Activated CD8-positive, alpha-beta T cell treated with anti-CD3 and anti-CD28 coated beads for 36 hours (primary cell): ENCODE measurements at regions not wholly inside any gene's neighbourhood (a gene's known extent, or its start where the extent isn't known, plus 50 kb on each side); places are given as distances from the start of the nearest gene placed in this dataset.

Experiments used
- ATAC-seq: fragments of 200-7000 bp; cut with Tn5 transposase; one replicate; pipeline ENCODE4 v1.10.0; 2021; ENCODE audit warnings: mild to moderate bottlenecking, moderate library complexity
- CTCF ChIA-PET: fragments of 350-600 bp; sonication (Branson Sonifier 250); formaldehyde crosslinking; loops from one replicate; lab custom pipeline; 2021; ENCODE audit warnings: antibody characterized with exemption; lab: Charles Lee
- POLR2A ChIA-PET: fragments of 350-600 bp; sonication (Branson Sonifier 250); formaldehyde crosslinking; loops from one replicate; lab custom pipeline; 2021; ENCODE audit warnings: antibody characterized with exemption; lab: Charles Lee
- DNase-seq: peaks from one replicate; pipeline ENCODE4 v3.0.0-alpha.2; 2020
- H3K27ac Mint-ChIP-seq: one replicate; pipeline ENCODE4 v1.8.0; 2021; ENCODE audit warnings: mild to moderate bottlenecking, mixed read lengths
- H3K27me3 Mint-ChIP-seq: one replicate; pipeline ENCODE4 v1.8.0; 2021; ENCODE audit warnings: mixed read lengths
- H3K36me3 Mint-ChIP-seq: one replicate; pipeline ENCODE4 v1.8.0; 2021; ENCODE audit warnings: low read depth, mixed read lengths
- H3K4me1 Mint-ChIP-seq: one replicate; pipeline ENCODE4 v1.8.0; 2021; ENCODE audit warnings: low read depth, mixed read lengths
- H3K4me3 Mint-ChIP-seq: one replicate; pipeline ENCODE4 v1.8.0; 2021; ENCODE audit warnings: mild to moderate bottlenecking, moderate library complexity, mixed read lengths
- H3K9me3 Mint-ChIP-seq: one replicate; pipeline ENCODE4 v1.8.0; 2021; ENCODE audit warnings: mixed read lengths
- CTCF ChIP-seq: fragments of 200-600 bp; IDR thresholded peaks from one replicate; pipeline ENCODE4 v1.8.0; 2022; ENCODE audit warnings: antibody characterized with exemption, mild to moderate bottlenecking
- intact Hi-C: fragments of 100-400 bp; cut with micrococcal nuclease; formaldehyde crosslinking; loops from one replicate; pipeline ENCODE4 v1.10.0; 2022

GRCh38 chr6:40077736-40078135 lies 143.5 kb upstream of the MOCS1 start:
- CTCF ChIA-PET, result no interaction called here
- Mint-ChIP-seq H3K36me3 (no peaks in the 10 kb centered on the region), H3K4me1 (no peaks in the 10 kb centered on the region), H3K27me3 (peaks cover 11% of the 10 kb centered on the region), H3K4me3 (no peak overlapping the region), H3K9me3 (no peaks in the 10 kb centered on the region), H3K27ac (no peak overlapping the region)
- POLR2A ChIA-PET, result no interaction called here
- no peak for TF ChIP-seq CTCF
- DNase-seq (no peak), ATAC-seq (no peak)
- intact Hi-C loops, result no loop called here

- intact Hi-C loops, result no loop called here
- Mint-ChIP-seq H3K36me3 (no peaks in the 10 kb centered on the region), H3K4me3 (no peak overlapping the region), H3K4me1 (no peaks in the 10 kb centered on the region), H3K27ac (no peak overlapping the region), H3K9me3 (no peaks in the 10 kb centered on the region), H3K27me3 (peaks cover 11% of the 10 kb centered on the region)
- ATAC-seq (no peak), DNase-seq (no peak)
- ChIA-PET CTCF (no interaction called here), POLR2A (no interaction called here)
- TF ChIP-seq CTCF, result no peak
These were observed 143.1 kb upstream of the MOCS1 start for GRCh38 chr6:40077315-40077714.

GRCh38 chr6:40075056-40075590 lies 140.9 kb upstream of the MOCS1 start:
- TF ChIP-seq CTCF, result no peak
- Mint-ChIP-seq H3K27me3 (peaks cover 13% of the 10 kb centered on the region), H3K27ac (no peak overlapping the region), H3K4me3 (no peak overlapping the region), H3K9me3 (no peaks in the 10 kb centered on the region), H3K4me1 (no peaks in the 10 kb centered on the region), H3K36me3 (no peaks in the 10 kb centered on the region)
- DNase-seq (no peak), ATAC-seq (no peak)
- POLR2A ChIA-PET, result no interaction called here
- intact Hi-C loops, result no loop called here
- CTCF ChIA-PET, result no interaction called here

GRCh38 chr6:40074306-40075055 lies 140.2 kb upstream of the MOCS1 start:
- CTCF ChIA-PET, result no interaction called here

More at GRCh38 chr6:40074306-40075055, 140.2 kb upstream of the MOCS1 start:
- H3K9me3 Mint-ChIP-seq, result no peaks in the 10 kb centered on the region
- TF ChIP-seq CTCF, result no peak
- no peak overlapping the region for H3K4me3 Mint-ChIP-seq
- H3K36me3 Mint-ChIP-seq, result no peaks in the 10 kb centered on the region
- H3K27ac Mint-ChIP-seq, result no peak overlapping the region
- no peak for DNase-seq
- H3K27me3 Mint-ChIP-seq, result peaks cover 13% of the 10 kb centered on the region
- POLR2A ChIA-PET, result no interaction called here
- intact Hi-C loops, result no loop called here
- H3K4me1 Mint-ChIP-seq, result no peaks in the 10 kb centered on the region
- no peak for ATAC-seq
